Common myeloid progenitor, CD34-positive (primary cell): ENCODE measurements at regions not wholly inside any gene's neighbourhood (a gene's known extent, or its start where the extent isn't known, plus 50 kb on each side); places are given as distances from the start of the nearest gene placed in this dataset.

Experiments
- CTCF ChIA-PET: fragments of 350-600 bp; sonication (Branson Sonifier 250); formaldehyde crosslinking; loops from one replicate; lab custom pipeline; 2021; ENCODE audit warnings: antibody characterized with exemption; lab: Charles Lee
- POLR2A ChIA-PET: fragments of 350-600 bp; sonication (Branson Sonifier 250); formaldehyde crosslinking; loops from one replicate; lab custom pipeline; 2021; ENCODE audit warnings: antibody characterized with exemption; lab: Charles Lee
- DNase-seq, 3 donors: peaks; one replicate each; pipeline versions ENCODE4 v3.0.0 to v3.0.0-alpha.2; 2013
- H3K27ac ChIP-seq, 2 experiments: 1 replicate in 1 of 2; 2 replicates in 1 of 2; pipeline ENCODE4 v1.7.0; 2013; ENCODE audit warnings: inconsistent platforms in 2 of 2, low read length in 2 of 2, mild to moderate bottlenecking in 2 of 2, low read depth in 1 of 2, moderate library complexity in 1 of 2; ENCODE audit not compliant: severe bottlenecking in 2 of 2, insufficient read depth in 1 of 2, poor library complexity in 1 of 2
- H3K27me3 ChIP-seq, 5 experiments: replicated peaks in 2 of 5; 1 replicate in 3 of 5; 2 replicates in 2 of 5; pipeline versions ENCODE4 v1.6.1 to v1.7.0; 2013; ENCODE audit warnings: low read length in 4 of 5, mild to moderate bottlenecking in 2 of 5, moderate library complexity in 2 of 5, inconsistent platforms in 1 of 5; ENCODE audit not compliant: insufficient read depth in 5 of 5, control insufficient read depth in 4 of 5
- H3K36me3 ChIP-seq, 4 experiments: 1 replicate in 2 of 4; 2 replicates in 2 of 4; pipeline versions ENCODE4 v1.6.1 to v1.7.0; 2013; ENCODE audit warnings: low read length in 3 of 4, control low read depth in 1 of 4, mild to moderate bottlenecking in 1 of 4; ENCODE audit not compliant: control insufficient read depth in 4 of 4, insufficient read depth in 4 of 4
- H3K4me1 ChIP-seq, 4 experiments: 1 replicate in 3 of 4; 2 replicates in 1 of 4; pipeline versions ENCODE4 v1.6.1 to v1.7.1; 2013; ENCODE audit warnings: low read length in 3 of 4, mild to moderate bottlenecking in 3 of 4, control low read depth in 1 of 4, inconsistent platforms in 1 of 4, moderate library complexity in 1 of 4; ENCODE audit not compliant: control insufficient read depth in 4 of 4, insufficient read depth in 4 of 4; ENCODE audit errors: control extremely low read depth in 1 of 4
- H3K4me3 ChIP-seq, 7 experiments: 1 replicate in 4 of 7; 2 replicates in 3 of 7; pipeline versions ENCODE4 v1.5.1 to v1.7.0; 2013; ENCODE audit warnings: mild to moderate bottlenecking in 7 of 7, low read length in 6 of 7, moderate library complexity in 6 of 7, inconsistent platforms in 2 of 7, low read depth in 2 of 7, control low read depth in 1 of 7; ENCODE audit not compliant: insufficient read depth in 4 of 7, control insufficient read depth in 1 of 7; ENCODE audit errors: extremely low read depth in 1 of 7
- H3K9me3 ChIP-seq, 5 experiments: 1 replicate in 4 of 5; 2 replicates in 1 of 5; pipeline versions ENCODE4 v1.6.1 to v1.7.1; 2013; ENCODE audit warnings: low read length in 4 of 5, mild to moderate bottlenecking in 2 of 5, inconsistent platforms in 1 of 5, low read depth in 1 of 5, moderate library complexity in 1 of 5; ENCODE audit not compliant: control insufficient read depth in 4 of 5, insufficient read depth in 2 of 5; ENCODE audit errors: control extremely low read depth in 1 of 5
- WGBS: methylation state at CpG from one replicate; pipeline ENCODE4 v1.1.5; 2013; ENCODE audit not compliant: insufficient coverage; 5-methylcytosine and 5-hydroxymethylcytosine counted together

GRCh38 chr5:15326471-15326870 is 173.5 kb upstream of the FBXL7 start:
- no peak for DNase-seq
- no peaks in the 10 kb centered on the region for H3K4me1 ChIP-seq
- no peaks in the 10 kb centered on the region for H3K36me3 ChIP-seq
- 94% methylated on average over 2 of the region's 4 CpGs for WGBS
- no peaks in the 10 kb centered on the region for H3K9me3 ChIP-seq
- no peak overlapping the region for H3K4me3 ChIP-seq
- H3K27ac ChIP-seq, result no peak overlapping the region
- POLR2A ChIA-PET, result no interaction called here
- no peaks in the 10 kb centered on the region for H3K27me3 ChIP-seq
- CTCF ChIA-PET, result no interaction called here

DNA sequence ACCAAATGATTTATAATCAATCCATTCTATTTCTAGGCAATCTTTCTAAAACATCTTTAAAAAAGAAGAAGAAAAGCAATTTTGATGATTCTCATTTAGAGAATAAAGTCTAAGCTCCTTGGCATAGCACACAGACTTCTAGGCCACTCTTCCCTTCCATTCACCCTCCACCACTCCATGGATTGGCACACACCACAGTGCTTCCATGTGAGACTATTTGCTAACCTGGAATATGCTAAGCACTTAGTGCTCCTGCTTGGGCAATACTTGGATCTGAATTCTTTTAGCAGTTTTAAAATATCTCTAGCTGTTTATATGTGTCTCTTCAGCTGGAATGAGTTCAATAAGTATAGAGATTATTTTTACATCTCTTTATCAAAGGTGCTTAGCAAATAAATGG is 177.6 kb upstream of the FBXL7 start:
- ChIA-PET POLR2A (no interaction called here), CTCF (no interaction called here)
- no peaks in the 10 kb centered on the region for H3K27me3 ChIP-seq
- no peaks in the 10 kb centered on the region for H3K9me3 ChIP-seq
- no peak overlapping the region for H3K27ac ChIP-seq
- no peak for DNase-seq
- no peak overlapping the region for H3K4me3 ChIP-seq
- no peaks in the 10 kb centered on the region for H3K4me1 ChIP-seq
- H3K36me3 ChIP-seq, result no peaks in the 10 kb centered on the region

GRCh38 chr5:15321776-15322175 is 178.2 kb upstream of the FBXL7 start:
- WGBS, result no CpG with 5 or more reads among the region's 3 CpGs
- POLR2A ChIA-PET, result no interaction called here
- H3K4me3 ChIP-seq, result no peak overlapping the region

DNA sequence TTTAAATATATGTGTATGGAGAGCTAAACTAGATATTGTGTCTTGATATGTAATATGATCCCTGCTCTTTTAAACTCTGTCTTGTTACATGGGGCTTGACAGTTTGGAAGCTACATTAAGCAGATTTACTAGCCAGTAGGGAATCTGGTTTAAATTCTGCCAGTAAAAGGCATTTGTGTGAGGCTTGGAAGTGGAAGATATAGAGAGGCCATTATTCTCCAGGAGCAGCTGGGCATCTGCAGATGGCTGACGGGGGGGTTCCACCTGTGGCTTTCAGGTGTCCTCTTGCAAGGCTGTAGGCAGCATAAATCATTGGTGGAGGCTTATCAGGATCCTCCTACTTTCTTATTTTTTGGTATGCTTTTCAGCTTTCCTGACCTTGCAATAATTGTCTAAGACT is 179.1 kb upstream of the FBXL7 start:
- WGBS, result 73% methylated on average over 1 of the region's 1 CpG
- DNase-seq, result no peak
- no peaks in the 10 kb centered on the region for H3K4me1 ChIP-seq
- no peak overlapping the region for H3K27ac ChIP-seq
- no peaks in the 10 kb centered on the region for H3K27me3 ChIP-seq
- H3K36me3 ChIP-seq, result no peaks in the 10 kb centered on the region
- CTCF ChIA-PET, result no interaction called here
- no peaks in the 10 kb centered on the region for H3K9me3 ChIP-seq
- POLR2A ChIA-PET, result no interaction called here
- no peak overlapping the region for H3K4me3 ChIP-seq

More at GRCh38 chr5:15321776-15322175, 178.2 kb upstream of the FBXL7 start:
- Histone ChIP-seq H3K4me1 (no peaks in the 10 kb centered on the region), H3K27me3 (no peaks in the 10 kb centered on the region), H3K27ac (no peak overlapping the region), H3K9me3 (no peaks in the 10 kb centered on the region), H3K36me3 (no peaks in the 10 kb centered on the region)
- no peak for DNase-seq
- CTCF ChIA-PET, result no interaction called here

DNA sequence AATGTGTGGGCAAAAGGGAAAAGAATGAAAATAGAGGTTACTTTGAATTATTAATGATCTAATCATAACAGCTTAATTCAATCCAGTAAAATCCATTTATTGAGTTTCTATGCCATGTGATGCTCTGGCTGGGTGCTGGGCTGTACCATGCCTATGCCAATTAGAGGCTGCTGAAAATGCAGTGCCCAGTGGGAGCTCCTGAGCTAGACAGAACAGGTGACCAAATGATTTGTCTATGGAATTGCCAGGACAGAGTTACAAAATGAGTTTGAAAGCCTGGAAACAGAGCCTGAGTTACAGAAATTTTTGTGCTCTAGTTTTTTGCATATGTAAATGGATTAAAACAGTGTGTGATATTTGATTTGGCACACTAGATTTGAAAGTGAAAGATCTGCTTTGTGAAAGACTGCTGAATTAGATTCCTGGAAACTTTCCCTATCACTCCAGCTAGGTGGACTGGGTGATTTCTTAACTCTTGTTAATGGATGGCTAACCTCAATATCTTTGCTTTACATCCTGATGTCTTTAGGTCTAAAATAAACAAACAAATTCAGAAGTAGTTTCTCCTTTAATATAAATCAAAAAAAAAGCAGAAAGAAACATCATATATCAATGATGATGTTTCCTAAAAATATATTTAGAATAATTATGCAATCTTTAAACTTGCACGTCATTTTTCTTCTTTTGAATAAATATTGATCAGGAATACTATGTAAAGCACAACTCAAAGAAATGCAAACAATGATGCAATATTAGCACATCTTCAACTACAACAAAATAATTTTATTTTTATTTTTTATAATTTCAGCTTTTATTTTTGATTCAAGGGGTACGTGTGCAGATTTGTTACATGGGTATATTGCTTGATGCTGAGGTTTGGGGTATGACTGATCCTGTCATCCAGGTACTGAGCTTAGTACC is 194.8 kb upstream of the FBXL7 start:
- Histone ChIP-seq H3K9me3 (no peaks in the 10 kb centered on the region), H3K27me3 (no peaks in the 10 kb centered on the region), H3K27ac (no peak overlapping the region), H3K4me1 (no peaks in the 10 kb centered on the region), H3K4me3 (no peak overlapping the region), H3K36me3 (no peaks in the 10 kb centered on the region)
- no CpG with 5 or more reads among the region's 2 CpGs for WGBS
- no peak for DNase-seq
- ChIA-PET CTCF (no interaction called here), POLR2A (no interaction called here)

DNA sequence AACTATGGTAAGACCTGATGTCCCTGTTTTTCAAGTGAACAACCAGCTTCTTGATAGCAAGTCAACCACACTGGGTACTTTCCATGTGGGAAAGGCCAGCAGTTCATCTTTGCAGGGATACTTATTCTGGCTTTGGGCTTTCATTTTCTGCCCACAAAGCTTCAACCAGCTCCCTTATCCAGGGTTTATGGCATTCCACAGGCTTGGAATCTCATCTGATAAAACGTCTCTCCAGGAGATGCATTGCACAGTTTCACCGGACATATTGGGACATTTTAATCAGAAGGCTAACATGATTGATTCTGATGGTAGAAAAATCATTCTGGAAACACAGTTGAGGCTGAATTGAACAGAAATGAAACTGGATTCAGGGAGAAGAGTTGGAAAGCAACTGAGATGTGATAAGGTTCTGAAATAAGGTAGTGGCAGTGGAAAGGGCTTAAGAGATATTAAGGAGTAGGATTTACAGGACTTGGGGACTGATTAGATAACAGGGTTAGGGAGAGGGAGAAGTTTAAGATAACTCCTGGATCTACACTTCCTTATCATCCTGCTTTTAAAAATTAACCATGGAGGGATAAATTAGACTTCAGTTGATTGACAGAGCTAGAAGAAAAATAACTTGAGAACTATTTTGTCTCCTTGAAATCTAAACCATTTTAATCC is 195.8 kb upstream of the FBXL7 start:
- no peaks in the 10 kb centered on the region for H3K36me3 ChIP-seq
- H3K27ac ChIP-seq, result no peak overlapping the region
- WGBS, result 95% methylated on average over 2 of the region's 2 CpGs
- H3K4me1 ChIP-seq, result no peaks in the 10 kb centered on the region
- ChIA-PET POLR2A (no interaction called here), CTCF (no interaction called here)
- no peak overlapping the region for H3K4me3 ChIP-seq
- no peaks in the 10 kb centered on the region for H3K27me3 ChIP-seq
- no peak for DNase-seq
- H3K9me3 ChIP-seq, result no peaks in the 10 kb centered on the region

- no peaks in the 10 kb centered on the region for H3K36me3 ChIP-seq
Observed at GRCh38 chr5:15300141-15300540, 199.8 kb upstream of the FBXL7 start.

More at GRCh38 chr5:15300141-15300540, 199.8 kb upstream of the FBXL7 start:
- H3K9me3 ChIP-seq, result no peaks in the 10 kb centered on the region
- no peak for DNase-seq
- H3K27ac ChIP-seq, result no peak overlapping the region
- ChIA-PET CTCF (no interaction called here), POLR2A (no interaction called here)
- H3K27me3 ChIP-seq, result no peaks in the 10 kb centered on the region
- no peaks in the 10 kb centered on the region for H3K4me1 ChIP-seq
- no peak overlapping the region for H3K4me3 ChIP-seq
- WGBS, result 90% methylated on average over 2 of the region's 5 CpGs
